ENCODE measurements at regions not wholly inside any gene's neighbourhood (a gene's known extent, or its start where the extent isn't known, plus 50 kb on each side); places are given as distances from the start of the nearest gene placed in this dataset.

DNA sequence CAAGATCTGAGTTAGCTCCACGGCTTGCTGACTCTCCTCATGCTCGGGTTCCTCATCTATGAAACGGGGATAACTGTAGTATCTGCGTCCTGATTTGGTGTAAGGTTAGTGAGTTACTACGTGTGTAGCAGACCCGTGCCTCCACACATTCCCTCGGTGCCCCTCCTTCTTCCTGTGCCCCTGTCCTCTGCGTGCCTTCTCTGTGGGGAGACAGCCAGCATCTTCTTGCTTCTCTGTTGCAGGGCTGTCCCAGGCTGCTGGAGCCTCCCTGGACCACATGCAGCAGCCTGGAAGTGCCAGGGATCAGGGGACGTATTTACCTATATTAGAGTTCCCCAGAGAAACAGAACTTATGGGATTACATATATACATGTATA is 93.1 kb upstream of the PRNP start:
- no peak for TF ChIP-seq POLR2A (IDR thresholded peaks at IDR 0.05; ENCODE audit: low read length)
- no peak for TF ChIP-seq GATA1 (IDR thresholded peaks at IDR 0.05; ENCODE audit: low read depth, low read length)

Data from erythroblast (primary cell).